ENCODE measurements at regions not wholly inside any gene's neighbourhood (a gene's known extent, or its start where the extent isn't known, plus 50 kb on each side); places are given as distances from the start of the nearest gene placed in this dataset.

- no peaks in the 10 kb centered on the region for H3K4me1 ChIP-seq (ENCODE audit: insufficient read depth, low read length, poor library complexity, severe bottlenecking)
- H3K9me3 ChIP-seq (ENCODE audit: low read depth, low read length, poor library complexity, severe bottlenecking): no peaks in the 10 kb centered on the region
- POLR2A ChIA-PET (ENCODE audit: low non-redundant PET): interaction anchor here (0.6 kb wide), 1 partner anchor 605 kb away, joined by 4 read pairs; no protein-coding TSS in a partner anchor
- no peak overlapping the region for H3K27ac ChIP-seq (ENCODE audit: low read depth, low read length, poor library complexity, severe bottlenecking)
- peaks cover 2% of the 10 kb centered on the region for H3K27me3 ChIP-seq (replicated peaks; ENCODE audit: insufficient read depth, low read depth, low read length, poor library complexity)
- TF ChIP-seq EZH2 (IDR thresholded peaks at IDR 0.05; ENCODE audit: borderline replicate concordance, low read depth, low read length, poor library complexity, severe bottlenecking) (no peak), CTCF (conservative IDR thresholded peaks at IDR 0.05; ENCODE audit: low read depth, low read length) (no peak)
- no peaks in the 10 kb centered on the region for H3K36me3 ChIP-seq (ENCODE audit: insufficient read depth, low read length, poor library complexity, severe bottlenecking)
- H3K4me3 ChIP-seq (ENCODE audit: low read depth, low read length, poor library complexity, severe bottlenecking): no peak overlapping the region
- no peak for DNase-seq (ENCODE audit: low spot score)
- no TSS peak for BruUV-seq (replicated peaks)
- CTCF ChIA-PET: no interaction called here
- intact Hi-C loops (cut with micrococcal nuclease; ENCODE audit: unreplicated experiment): no loop called here
These were observed 369.3 kb downstream of the DLEU7 start for GRCh38 chr13:50474088-50474662.

- TF ChIP-seq EZH2 (IDR thresholded peaks at IDR 0.05; ENCODE audit: borderline replicate concordance, low read depth, low read length, poor library complexity, severe bottlenecking): no peak
- no peak for TF ChIP-seq CTCF (conservative IDR thresholded peaks at IDR 0.05; ENCODE audit: low read depth, low read length)
- H3K4me1 ChIP-seq (ENCODE audit: insufficient read depth, low read length, poor library complexity, severe bottlenecking): no peaks in the 10 kb centered on the region
- H3K9me3 ChIP-seq (ENCODE audit: low read depth, low read length, poor library complexity, severe bottlenecking): no peaks in the 10 kb centered on the region
- no peak for DNase-seq (ENCODE audit: low spot score)
- H3K27me3 ChIP-seq (replicated peaks; ENCODE audit: insufficient read depth, low read depth, low read length, poor library complexity): no peaks in the 10 kb centered on the region
- intact Hi-C loops (cut with micrococcal nuclease; ENCODE audit: unreplicated experiment): no loop called here
- H3K36me3 ChIP-seq (ENCODE audit: insufficient read depth, low read length, poor library complexity, severe bottlenecking): no peaks in the 10 kb centered on the region
- ChIA-PET POLR2A (ENCODE audit: low non-redundant PET) (no interaction called here), CTCF (no interaction called here)
- H3K4me3 ChIP-seq (ENCODE audit: low read depth, low read length, poor library complexity, severe bottlenecking): no peak overlapping the region
- no peak overlapping the region for H3K27ac ChIP-seq (ENCODE audit: low read depth, low read length, poor library complexity, severe bottlenecking)
- BruUV-seq (replicated peaks): no TSS peak
These were observed 366.8 kb downstream of the DLEU7 start for GRCh38 chr13:50476577-50477285.

GRCh38 chr13:50481936-50482335 lies 361.6 kb downstream of the DLEU7 start:
- BruUV-seq (replicated peaks): no TSS peak
- Histone ChIP-seq H3K9me3 (ENCODE audit: low read depth, low read length, poor library complexity, severe bottlenecking) (no peaks in the 10 kb centered on the region), H3K4me3 (ENCODE audit: low read depth, low read length, poor library complexity, severe bottlenecking) (no peak overlapping the region), H3K27me3 (replicated peaks; ENCODE audit: insufficient read depth, low read depth, low read length, poor library complexity) (no peaks in the 10 kb centered on the region), H3K36me3 (ENCODE audit: insufficient read depth, low read length, poor library complexity, severe bottlenecking) (no peaks in the 10 kb centered on the region), H3K27ac (ENCODE audit: low read depth, low read length, poor library complexity, severe bottlenecking) (no peak overlapping the region), H3K4me1 (ENCODE audit: insufficient read depth, low read length, poor library complexity, severe bottlenecking) (no peaks in the 10 kb centered on the region)
- TF ChIP-seq EZH2 (IDR thresholded peaks at IDR 0.05; ENCODE audit: borderline replicate concordance, low read depth, low read length, poor library complexity, severe bottlenecking): no peak
- POLR2A ChIA-PET (ENCODE audit: low non-redundant PET): no interaction called here
- no peak for DNase-seq (ENCODE audit: low spot score)
- CTCF ChIA-PET: no interaction called here
- intact Hi-C loops (cut with micrococcal nuclease; ENCODE audit: unreplicated experiment): no loop called here
